Fibroblast of pulmonary artery (primary cell): ENCODE measurements at regions not wholly inside any gene's neighbourhood (a gene's known extent, or its start where the extent isn't known, plus 50 kb on each side); places are given as distances from the start of the nearest gene placed in this dataset.

Experiments used
- DNase-seq: peaks from one replicate; pipeline ENCODE4 v3.0.0-alpha.2; 2010; ENCODE audit warnings: low read depth
- H3K4me3 ChIP-seq: replicated peaks from 2 replicates; pipeline ENCODE4 v1.5.1; 2011; ENCODE audit warnings: low read depth, mild to moderate bottlenecking, control low read depth, low read length, moderate library complexity
- TF ChIP-seq, protein P1 (sequence below): IDR thresholded peaks from 2 replicates; pipeline ENCODE4 v1.5.1; 2011; ENCODE audit warnings: mild to moderate bottlenecking, control low read depth, low read length, inconsistent platforms; ENCODE audit errors: missing control alignments

- DNase-seq: no peak
- H3K4me3 ChIP-seq: no peak overlapping the region
- TF ChIP-seq, protein P1, sequence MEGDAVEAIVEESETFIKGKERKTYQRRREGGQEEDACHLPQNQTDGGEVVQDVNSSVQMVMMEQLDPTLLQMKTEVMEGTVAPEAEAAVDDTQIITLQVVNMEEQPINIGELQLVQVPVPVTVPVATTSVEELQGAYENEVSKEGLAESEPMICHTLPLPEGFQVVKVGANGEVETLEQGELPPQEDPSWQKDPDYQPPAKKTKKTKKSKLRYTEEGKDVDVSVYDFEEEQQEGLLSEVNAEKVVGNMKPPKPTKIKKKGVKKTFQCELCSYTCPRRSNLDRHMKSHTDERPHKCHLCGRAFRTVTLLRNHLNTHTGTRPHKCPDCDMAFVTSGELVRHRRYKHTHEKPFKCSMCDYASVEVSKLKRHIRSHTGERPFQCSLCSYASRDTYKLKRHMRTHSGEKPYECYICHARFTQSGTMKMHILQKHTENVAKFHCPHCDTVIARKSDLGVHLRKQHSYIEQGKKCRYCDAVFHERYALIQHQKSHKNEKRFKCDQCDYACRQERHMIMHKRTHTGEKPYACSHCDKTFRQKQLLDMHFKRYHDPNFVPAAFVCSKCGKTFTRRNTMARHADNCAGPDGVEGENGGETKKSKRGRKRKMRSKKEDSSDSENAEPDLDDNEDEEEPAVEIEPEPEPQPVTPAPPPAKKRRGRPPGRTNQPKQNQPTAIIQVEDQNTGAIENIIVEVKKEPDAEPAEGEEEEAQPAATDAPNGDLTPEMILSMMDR: no peak
Observed at GRCh38 chr10:21298701-21299100, 226.8 kb downstream of the SKIDA1 start.

GRCh38 chr10:21297603-21298383 lies 227.7 kb downstream of the SKIDA1 start:
- TF ChIP-seq, protein P1: no peak
- H3K4me3 ChIP-seq: no peak overlapping the region
- DNase-seq: peak; percentile 52

GRCh38 chr10:21296575-21297355 lies 228.7 kb downstream of the SKIDA1 start:
- DNase-seq: no peak
- H3K4me3 ChIP-seq: no peak overlapping the region
- TF ChIP-seq, protein P1: no peak

DNA sequence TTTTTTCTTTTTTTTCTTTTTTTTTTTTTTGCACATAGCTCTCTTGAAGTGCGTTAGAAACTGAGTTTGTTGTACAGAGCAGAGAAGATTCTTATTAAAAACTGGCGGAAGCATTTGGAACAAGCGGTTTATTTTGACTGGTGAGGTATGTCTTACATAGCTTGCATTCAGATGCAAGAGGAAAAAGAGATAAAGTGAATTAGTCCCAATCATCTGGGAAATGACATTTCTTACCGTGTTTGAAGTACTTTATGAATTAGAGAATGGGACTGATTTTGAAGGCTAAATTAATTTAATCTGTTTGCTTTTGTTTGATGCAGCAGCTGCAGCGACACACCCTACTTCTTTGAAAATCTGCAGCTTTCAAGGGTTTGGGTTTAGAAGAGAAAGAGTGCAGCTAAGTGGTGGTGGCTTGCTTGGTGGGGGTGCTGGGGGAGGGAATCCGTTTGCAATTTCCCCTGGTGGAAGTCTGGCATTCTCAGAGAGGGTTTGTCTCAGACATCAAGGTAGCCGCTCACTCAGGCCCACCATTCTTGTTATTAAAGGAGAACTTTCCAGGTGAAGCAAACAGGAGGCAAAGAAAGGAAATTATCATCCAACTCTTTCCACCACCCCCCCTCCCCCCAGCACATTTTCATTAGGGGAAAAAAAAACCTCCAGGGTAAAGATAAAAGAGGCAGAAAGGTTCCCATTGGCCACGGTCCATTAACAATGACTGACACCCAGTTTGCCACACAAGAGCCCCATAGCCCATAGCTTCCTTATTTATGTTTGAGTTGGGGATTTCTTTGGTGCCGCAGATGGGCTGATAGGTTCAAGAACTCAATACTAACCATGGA lies 231.7 kb downstream of the SKIDA1 start:
- DNase-seq: peak; percentile 31
- TF ChIP-seq, protein P1: no peak
- no peak overlapping the region for H3K4me3 ChIP-seq

DNA sequence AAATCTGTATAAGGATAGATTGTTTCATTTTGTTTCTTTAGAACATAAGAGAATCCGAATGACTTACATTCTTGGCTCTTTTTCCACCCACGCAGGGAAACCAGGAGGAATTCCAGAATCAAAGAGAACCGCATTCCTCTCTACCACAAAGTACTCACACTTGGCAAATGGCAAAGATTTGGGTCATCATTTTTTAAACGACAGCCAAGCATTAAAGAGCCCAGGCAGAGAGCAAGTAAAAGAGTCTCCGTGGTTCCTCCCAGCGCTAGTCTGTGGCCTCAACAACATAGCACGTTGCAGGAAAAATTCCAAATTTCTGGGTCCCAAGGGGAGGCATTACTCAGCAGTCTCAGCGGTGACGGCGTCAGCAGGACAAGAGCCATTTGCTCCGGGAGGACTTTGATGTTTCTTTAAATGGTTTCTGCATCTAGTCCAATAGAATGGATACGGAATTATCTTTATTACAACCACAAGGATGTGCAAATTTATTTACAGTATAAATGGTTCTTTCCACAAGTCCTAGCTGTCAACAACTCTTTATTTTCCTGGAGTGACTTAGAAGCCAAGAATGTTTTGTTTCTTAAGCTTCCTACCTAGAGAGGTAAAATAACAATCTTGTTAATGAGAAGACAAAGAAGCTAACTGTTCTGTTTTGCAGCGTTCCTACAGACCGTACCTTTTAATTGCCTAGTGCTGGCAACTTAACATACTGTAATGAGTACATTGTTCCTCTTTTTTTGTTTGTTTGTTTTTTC lies 232.5 kb downstream of the SKIDA1 start:
- DNase-seq: peak; percentile 99
- H3K4me3 ChIP-seq: peak overlapping the region; percentile 34
- TF ChIP-seq, protein P1: no peak

- TF ChIP-seq, protein P1: no peak
- DNase-seq: no peak
- no peak overlapping the region for H3K4me3 ChIP-seq
Observed at GRCh38 chr10:21290499-21291160, 234.9 kb downstream of the SKIDA1 start.
